ENCODE measurements at regions not wholly inside any gene's neighbourhood (a gene's known extent, or its start where the extent isn't known, plus 50 kb on each side); places are given as distances from the start of the nearest gene placed in this dataset.

DNA sequence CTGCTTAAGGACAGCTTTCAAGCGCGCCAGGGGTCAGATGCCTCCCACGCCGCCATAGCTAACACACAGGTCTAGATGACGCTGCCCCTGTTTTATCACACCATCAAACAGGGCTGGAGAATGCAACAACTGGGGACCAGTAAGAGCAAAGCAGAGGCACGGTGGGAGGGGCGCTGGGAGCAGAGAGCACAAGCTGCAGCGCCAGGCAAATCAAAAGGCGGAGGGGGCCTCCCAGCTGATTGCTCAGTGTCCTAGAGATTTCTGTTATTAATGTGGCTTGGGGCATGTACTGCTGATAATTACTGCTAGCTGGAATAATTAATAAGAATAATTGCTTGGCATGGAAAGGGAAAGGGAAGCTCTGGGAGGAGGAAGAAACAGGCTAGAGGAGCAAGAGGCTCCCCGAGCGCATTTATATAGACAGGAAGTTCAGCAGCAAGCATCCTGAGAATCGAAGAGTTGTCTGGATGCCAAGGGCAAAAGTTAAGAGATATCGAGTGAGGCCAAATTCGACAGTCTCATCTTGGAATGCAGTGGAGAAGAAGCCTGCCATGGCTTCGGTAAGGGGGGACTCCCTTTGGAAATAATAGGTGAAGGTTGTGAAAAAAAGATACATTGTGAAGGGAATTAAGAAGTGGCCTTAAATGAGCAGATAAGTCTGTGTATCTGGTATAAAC lies 104.5 kb upstream of the ZNF521 start:
- no peaks in the 10 kb centered on the region for H3K9me3 ChIP-seq (ENCODE audit: control insufficient read depth, insufficient read depth, low read depth, low read length)
- H3K4me2 ChIP-seq (ENCODE audit: extremely low read depth, insufficient read depth, low read length): no peak overlapping the region
- H4K20me1 ChIP-seq (ENCODE audit: control insufficient read depth, extremely low read depth, insufficient read depth, low read length): no peaks in the 10 kb centered on the region
- no peaks in the 10 kb centered on the region for H3K36me3 ChIP-seq (ENCODE audit: control insufficient read depth, insufficient read depth, low read length)
- H3K9ac ChIP-seq (ENCODE audit: insufficient read depth, low read length): no peak overlapping the region
- no peaks in the 10 kb centered on the region for H3K27me3 ChIP-seq (ENCODE audit: control insufficient read depth, insufficient read depth, low read length)
- no peak overlapping the region for H2AFZ ChIP-seq (ENCODE audit: low read length)
- peaks cover 2% of the 10 kb centered on the region for H3K4me1 ChIP-seq (ENCODE audit: control insufficient read depth, extremely low read depth, insufficient read depth, low read length)
- DNase-seq (ENCODE audit: low read depth in 2 of 2): no peak
- no peak overlapping the region for H3K27ac ChIP-seq (ENCODE audit: insufficient read depth, low read length)
- no peaks in the 10 kb centered on the region for H3K79me2 ChIP-seq (ENCODE audit: control insufficient read depth, insufficient read depth, low read length)
- H3K4me3 ChIP-seq (replicated peaks in 1 of 4; ENCODE audit: control extremely low read depth in 1 of 4, insufficient read depth in 1 of 4, low read depth in 3 of 4, low read length in 4 of 4): no peak overlapping the region
- TF ChIP-seq, protein P1, sequence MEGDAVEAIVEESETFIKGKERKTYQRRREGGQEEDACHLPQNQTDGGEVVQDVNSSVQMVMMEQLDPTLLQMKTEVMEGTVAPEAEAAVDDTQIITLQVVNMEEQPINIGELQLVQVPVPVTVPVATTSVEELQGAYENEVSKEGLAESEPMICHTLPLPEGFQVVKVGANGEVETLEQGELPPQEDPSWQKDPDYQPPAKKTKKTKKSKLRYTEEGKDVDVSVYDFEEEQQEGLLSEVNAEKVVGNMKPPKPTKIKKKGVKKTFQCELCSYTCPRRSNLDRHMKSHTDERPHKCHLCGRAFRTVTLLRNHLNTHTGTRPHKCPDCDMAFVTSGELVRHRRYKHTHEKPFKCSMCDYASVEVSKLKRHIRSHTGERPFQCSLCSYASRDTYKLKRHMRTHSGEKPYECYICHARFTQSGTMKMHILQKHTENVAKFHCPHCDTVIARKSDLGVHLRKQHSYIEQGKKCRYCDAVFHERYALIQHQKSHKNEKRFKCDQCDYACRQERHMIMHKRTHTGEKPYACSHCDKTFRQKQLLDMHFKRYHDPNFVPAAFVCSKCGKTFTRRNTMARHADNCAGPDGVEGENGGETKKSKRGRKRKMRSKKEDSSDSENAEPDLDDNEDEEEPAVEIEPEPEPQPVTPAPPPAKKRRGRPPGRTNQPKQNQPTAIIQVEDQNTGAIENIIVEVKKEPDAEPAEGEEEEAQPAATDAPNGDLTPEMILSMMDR (conservative IDR thresholded peaks at IDR 0.05 in 1 of 2, IDR thresholded peaks at IDR 0.05 in 1 of 2; ENCODE audit: low read depth in 1 of 2, low read length in 2 of 2): no peak
- TF ChIP-seq EZH2 (IDR thresholded peaks at IDR 0.05; ENCODE audit: low read length, missing control alignments): no peak

DNA sequence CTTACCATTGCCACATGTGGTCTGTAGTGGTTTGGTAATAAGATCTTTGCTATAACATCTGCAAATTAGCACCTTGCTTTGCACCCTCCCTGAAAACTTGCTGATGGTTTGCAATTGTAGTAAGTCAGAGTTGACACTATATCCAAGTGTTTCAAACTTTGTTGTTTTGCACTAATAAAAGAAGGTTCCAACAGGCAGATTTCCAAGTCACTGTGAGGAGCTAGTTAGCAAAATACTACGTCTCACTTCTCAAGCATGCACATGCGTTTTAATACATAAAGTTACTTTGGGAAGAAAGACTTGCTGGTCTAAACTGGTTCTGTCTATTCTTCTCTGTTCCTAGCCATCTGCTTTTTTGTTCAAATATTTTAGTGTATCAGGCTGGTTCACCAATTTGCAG lies 103.7 kb upstream of the ZNF521 start:
- no peaks in the 10 kb centered on the region for H3K9me3 ChIP-seq (ENCODE audit: control insufficient read depth, insufficient read depth, low read depth, low read length)
- no peak overlapping the region for H2AFZ ChIP-seq (ENCODE audit: low read length)
- H3K4me3 ChIP-seq (replicated peaks in 1 of 4; ENCODE audit: control extremely low read depth in 1 of 4, insufficient read depth in 1 of 4, low read depth in 3 of 4, low read length in 4 of 4): no peak overlapping the region
- no peaks in the 10 kb centered on the region for H4K20me1 ChIP-seq (ENCODE audit: control insufficient read depth, extremely low read depth, insufficient read depth, low read length)
- H3K27me3 ChIP-seq (ENCODE audit: control insufficient read depth, insufficient read depth, low read length): no peaks in the 10 kb centered on the region
- no peaks in the 10 kb centered on the region for H3K36me3 ChIP-seq (ENCODE audit: control insufficient read depth, insufficient read depth, low read length)
- TF ChIP-seq, protein P1 (conservative IDR thresholded peaks at IDR 0.05 in 1 of 2, IDR thresholded peaks at IDR 0.05 in 1 of 2; ENCODE audit: low read depth in 1 of 2, low read length in 2 of 2): no peak
- TF ChIP-seq EZH2 (IDR thresholded peaks at IDR 0.05; ENCODE audit: low read length, missing control alignments): no peak
- no peaks in the 10 kb centered on the region for H3K79me2 ChIP-seq (ENCODE audit: control insufficient read depth, insufficient read depth, low read length)
- H3K4me2 ChIP-seq (ENCODE audit: extremely low read depth, insufficient read depth, low read length): no peak overlapping the region
- H3K4me1 ChIP-seq (ENCODE audit: control insufficient read depth, extremely low read depth, insufficient read depth, low read length): peaks cover 2% of the 10 kb centered on the region
- no peak overlapping the region for H3K27ac ChIP-seq (ENCODE audit: insufficient read depth, low read length)
- DNase-seq (ENCODE audit: low read depth in 2 of 2): no peak
- H3K9ac ChIP-seq (ENCODE audit: insufficient read depth, low read length): no peak overlapping the region

DNA sequence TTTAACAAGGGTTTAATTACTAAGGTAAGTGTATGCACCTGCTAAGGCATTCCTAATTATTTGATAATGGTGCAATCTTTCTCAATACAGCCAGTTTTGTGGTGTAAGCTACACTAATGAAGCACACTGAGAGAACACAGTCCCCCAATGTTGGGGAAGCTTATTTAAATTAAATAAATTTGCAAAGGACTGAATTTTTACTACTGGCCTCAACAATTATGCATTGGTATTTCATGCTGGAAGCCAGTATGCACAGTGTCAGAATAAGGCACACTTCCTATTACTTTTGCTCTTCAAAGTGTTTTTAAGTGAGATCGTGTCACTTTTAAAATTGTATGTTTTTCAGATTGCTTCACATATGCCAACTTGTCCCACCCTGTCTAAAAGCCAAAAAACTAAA lies 103.2 kb upstream of the ZNF521 start:
- H3K4me1 ChIP-seq (ENCODE audit: control insufficient read depth, extremely low read depth, insufficient read depth, low read length): peaks cover 1% of the 10 kb centered on the region
- TF ChIP-seq, protein P1 (conservative IDR thresholded peaks at IDR 0.05 in 1 of 2, IDR thresholded peaks at IDR 0.05 in 1 of 2; ENCODE audit: low read depth in 1 of 2, low read length in 2 of 2): no peak
- TF ChIP-seq EZH2 (IDR thresholded peaks at IDR 0.05; ENCODE audit: low read length, missing control alignments): no peak
- H3K4me2 ChIP-seq (ENCODE audit: extremely low read depth, insufficient read depth, low read length): no peak overlapping the region
- no peaks in the 10 kb centered on the region for H3K79me2 ChIP-seq (ENCODE audit: control insufficient read depth, insufficient read depth, low read length)
- no peak overlapping the region for H3K4me3 ChIP-seq (replicated peaks in 1 of 4; ENCODE audit: control extremely low read depth in 1 of 4, insufficient read depth in 1 of 4, low read depth in 3 of 4, low read length in 4 of 4)
- no peaks in the 10 kb centered on the region for H4K20me1 ChIP-seq (ENCODE audit: control insufficient read depth, extremely low read depth, insufficient read depth, low read length)
- DNase-seq (ENCODE audit: low read depth in 2 of 2): no peak
- no peaks in the 10 kb centered on the region for H3K27me3 ChIP-seq (ENCODE audit: control insufficient read depth, insufficient read depth, low read length)
- H3K27ac ChIP-seq (ENCODE audit: insufficient read depth, low read length): no peak overlapping the region
- no peaks in the 10 kb centered on the region for H3K36me3 ChIP-seq (ENCODE audit: control insufficient read depth, insufficient read depth, low read length)
- H3K9ac ChIP-seq (ENCODE audit: insufficient read depth, low read length): no peak overlapping the region
- no peaks in the 10 kb centered on the region for H3K9me3 ChIP-seq (ENCODE audit: control insufficient read depth, insufficient read depth, low read depth, low read length)
- no peak overlapping the region for H2AFZ ChIP-seq (ENCODE audit: low read length)
